Retinal pigment epithelial cell (primary cell): ENCODE measurements at regions not wholly inside any gene's neighbourhood (a gene's known extent, or its start where the extent isn't known, plus 50 kb on each side); places are given as distances from the start of the nearest gene placed in this dataset.

Experiments used
- DNase-seq: peaks from one replicate; pipeline ENCODE4 v3.0.0-alpha.2; 2010; ENCODE audit warnings: low read depth
- H3K4me3 ChIP-seq: 2 replicates; pipeline ENCODE4 v1.5.1; 2011; ENCODE audit warnings: mild to moderate bottlenecking, low read length, control low read depth, moderate library complexity
- TF ChIP-seq, protein P1 (sequence below): conservative IDR thresholded peaks from 2 replicates; pipeline ENCODE4 v1.5.1; 2011; ENCODE audit warnings: low read depth, low read length, control low read depth, inconsistent platforms

DNA sequence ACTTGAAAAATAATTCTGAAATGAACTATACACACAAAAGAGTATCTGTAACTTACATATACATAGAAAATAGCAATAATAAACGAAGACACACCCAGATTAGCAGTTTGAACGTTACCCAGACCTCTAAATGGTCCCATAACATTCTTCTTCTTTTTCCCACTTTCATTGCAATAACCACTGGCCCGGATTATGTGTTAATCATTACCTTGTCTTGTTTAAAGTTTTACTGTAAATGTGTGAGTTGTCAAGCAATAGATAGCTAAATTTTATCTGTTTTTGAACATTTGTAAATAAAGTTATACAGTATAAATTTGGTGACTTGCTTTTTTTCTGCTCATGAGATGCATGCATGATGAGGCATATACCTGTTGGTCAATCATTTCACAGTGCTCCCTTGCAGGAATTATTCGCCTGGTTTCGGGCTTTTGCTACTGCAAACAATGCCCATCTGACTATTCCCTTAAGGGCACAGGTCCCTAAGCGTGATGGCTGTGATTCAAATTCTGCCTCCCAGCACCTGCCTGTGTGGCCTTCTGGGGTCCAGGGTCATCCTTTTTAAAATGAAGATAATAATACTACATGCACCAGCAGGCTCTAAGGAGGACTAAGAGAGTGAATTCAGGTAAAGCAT is 66.1 kb downstream of the GADD45G start:
- H3K4me3 ChIP-seq: no peak overlapping the region
- TF ChIP-seq, protein P1, sequence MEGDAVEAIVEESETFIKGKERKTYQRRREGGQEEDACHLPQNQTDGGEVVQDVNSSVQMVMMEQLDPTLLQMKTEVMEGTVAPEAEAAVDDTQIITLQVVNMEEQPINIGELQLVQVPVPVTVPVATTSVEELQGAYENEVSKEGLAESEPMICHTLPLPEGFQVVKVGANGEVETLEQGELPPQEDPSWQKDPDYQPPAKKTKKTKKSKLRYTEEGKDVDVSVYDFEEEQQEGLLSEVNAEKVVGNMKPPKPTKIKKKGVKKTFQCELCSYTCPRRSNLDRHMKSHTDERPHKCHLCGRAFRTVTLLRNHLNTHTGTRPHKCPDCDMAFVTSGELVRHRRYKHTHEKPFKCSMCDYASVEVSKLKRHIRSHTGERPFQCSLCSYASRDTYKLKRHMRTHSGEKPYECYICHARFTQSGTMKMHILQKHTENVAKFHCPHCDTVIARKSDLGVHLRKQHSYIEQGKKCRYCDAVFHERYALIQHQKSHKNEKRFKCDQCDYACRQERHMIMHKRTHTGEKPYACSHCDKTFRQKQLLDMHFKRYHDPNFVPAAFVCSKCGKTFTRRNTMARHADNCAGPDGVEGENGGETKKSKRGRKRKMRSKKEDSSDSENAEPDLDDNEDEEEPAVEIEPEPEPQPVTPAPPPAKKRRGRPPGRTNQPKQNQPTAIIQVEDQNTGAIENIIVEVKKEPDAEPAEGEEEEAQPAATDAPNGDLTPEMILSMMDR: no peak
- DNase-seq: no peak

DNA sequence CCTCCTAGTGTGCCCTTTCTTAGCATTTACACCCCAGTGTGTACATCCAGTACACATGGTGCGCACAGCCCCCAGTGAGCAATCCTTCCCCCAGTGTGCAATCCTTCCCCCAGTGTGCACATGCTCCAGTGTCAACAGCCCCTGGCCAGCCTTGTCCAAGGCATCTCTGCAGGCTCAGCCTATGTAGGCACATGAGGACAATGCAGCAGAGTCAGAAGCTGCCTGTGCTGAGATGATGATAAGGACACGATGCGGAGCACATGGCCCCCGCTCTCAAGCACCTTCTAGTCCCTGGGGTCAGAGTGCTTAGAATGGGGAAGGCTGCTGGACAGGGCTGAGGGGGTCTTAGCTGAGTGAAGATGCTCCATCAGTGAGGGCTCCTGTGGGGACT is 69.8 kb downstream of the GADD45G start:
- DNase-seq: no peak
- TF ChIP-seq, protein P1: no peak
- no peak overlapping the region for H3K4me3 ChIP-seq

DNA sequence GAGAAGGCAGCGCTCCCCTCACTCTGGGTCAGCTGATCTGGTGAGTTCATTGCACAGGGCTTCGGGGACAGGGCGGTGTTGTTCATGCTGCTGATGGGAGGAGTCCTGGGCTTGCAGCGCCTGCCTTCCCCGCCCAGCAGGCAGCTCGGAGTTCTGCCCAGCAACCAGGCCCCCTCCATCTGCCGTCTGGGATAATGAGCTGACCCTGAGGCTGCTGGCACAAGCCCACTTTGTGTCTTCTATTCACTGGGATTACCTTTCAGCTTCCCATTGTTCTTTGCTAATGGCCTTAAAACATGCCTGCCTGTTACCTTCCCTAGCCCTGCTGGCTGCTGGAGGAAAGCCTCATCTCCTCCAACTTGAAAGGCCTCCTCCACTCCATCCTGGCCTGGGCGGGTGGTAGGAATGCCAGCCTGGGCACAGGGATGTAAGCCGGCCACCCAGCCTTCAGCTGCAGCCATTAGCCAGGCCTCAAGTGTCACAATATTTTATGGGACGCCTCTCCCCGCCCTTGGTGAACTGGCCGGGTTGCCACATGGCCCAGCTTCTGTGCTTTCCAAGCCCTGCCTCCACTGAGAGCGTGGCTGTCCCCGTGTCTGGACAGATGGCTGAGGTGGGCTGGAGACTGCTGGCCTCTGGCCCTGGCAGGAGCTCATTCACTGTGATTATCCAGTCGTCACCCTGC is 70.4 kb downstream of the GADD45G start:
- no peak overlapping the region for H3K4me3 ChIP-seq
- DNase-seq: no peak
- TF ChIP-seq, protein P1: no peak

DNA sequence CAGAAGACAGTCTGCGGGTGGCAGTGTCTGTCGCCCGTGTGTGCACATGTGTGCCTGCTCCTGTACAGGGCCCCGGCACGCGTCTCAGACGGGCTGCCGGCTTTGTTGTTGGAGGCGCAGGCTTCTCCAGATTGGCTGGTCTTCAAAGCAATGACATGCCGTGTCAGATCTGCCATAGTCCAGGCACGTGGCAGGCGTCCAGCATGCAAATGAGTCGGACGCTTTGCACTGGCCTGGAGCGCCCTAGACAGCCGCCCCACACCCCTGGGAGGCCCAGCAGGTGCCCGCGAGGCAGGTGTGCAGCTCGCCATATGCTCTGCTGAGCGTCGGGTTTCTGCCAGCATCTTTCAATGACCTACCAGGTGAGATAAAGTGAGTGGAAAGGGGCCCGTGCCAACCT is 71.5 kb downstream of the GADD45G start:
- no peak for DNase-seq
- no peak overlapping the region for H3K4me3 ChIP-seq
- TF ChIP-seq, protein P1: no peak

DNA sequence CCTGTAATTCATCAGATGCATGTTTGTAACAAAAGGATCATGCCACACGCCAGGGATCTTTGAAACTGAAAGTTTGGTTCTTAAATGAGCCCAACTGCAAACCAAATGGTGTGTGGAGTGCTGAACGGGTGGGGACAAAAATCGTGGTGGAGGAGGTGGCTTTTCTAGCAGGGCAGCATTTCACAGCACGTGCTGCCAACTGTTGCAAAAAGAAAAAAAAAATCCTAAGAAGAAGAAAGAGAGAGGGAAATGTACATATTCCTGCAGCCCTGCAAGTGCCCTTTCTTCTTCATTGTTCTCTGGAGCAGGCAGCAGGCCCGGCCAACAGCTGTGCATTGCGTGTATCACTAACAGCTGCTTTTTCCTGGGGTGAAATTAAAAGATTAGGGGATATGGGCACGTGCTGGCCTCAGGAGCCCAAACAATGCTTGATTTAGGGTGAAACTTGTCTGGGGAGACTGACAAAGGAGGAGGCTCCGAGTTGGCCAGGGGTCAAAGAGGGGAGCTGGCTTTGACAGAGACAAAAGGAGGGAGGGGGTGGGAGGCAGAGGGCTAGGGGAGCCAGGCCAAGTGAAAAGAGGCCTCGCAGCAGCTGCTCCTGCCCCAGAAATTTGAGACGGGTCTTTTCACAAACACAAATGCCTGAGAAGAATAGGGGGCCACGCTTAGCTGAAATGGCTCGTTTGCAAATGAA is 73.0 kb downstream of the GADD45G start:
- DNase-seq: no peak
- H3K4me3 ChIP-seq: no peak overlapping the region
- TF ChIP-seq, protein P1: no peak

DNA sequence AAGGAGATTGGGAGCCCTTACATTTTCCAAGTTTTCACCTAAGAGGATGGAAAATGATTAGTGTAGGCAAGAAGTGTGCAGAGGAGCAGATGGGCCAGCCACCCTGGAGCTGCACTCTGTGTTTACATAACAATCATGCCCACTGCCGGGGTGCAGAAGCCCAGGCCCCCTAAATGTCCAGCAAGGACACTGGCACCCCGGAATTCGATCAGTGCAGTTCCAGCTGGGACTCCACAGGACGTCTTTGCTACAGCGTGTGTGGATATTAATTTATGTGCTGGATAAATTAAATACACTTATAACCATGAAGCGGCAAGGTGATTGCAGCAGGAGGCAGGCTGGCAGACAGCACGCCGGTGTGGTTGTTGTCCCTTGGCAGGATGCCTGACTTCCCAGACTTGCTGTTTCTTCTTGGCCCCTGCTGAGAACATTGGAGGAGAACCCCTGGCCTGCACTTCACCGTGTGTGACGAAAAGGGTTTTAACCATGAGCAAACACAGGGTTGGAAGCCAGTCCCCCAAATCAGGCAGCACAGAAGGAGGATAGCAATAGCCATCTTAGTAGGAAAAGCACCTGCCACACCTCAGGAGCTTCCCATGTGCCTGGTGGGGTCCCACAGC is 73.7 kb downstream of the GADD45G start:
- no peak overlapping the region for H3K4me3 ChIP-seq
- no peak for DNase-seq
- TF ChIP-seq, protein P1: no peak

DNA sequence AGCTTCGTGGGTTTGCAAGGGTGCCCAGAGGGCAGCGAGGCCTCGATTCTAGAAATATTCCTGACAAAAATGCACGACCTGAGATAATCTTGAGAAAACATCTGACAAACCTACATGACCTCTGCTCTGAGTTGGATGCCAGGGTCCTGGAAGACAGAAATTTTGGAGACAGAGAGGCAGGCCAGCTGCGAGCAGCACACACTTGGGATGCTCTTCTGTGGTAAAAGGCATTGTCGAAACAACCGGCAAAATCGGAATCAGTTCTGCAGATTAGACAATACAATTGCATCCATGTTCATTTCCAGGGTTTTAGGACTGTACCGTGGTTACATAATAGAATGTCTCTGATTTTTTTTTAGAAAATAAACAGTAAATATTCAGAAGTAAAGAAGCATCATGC is 74.2 kb downstream of the GADD45G start:
- H3K4me3 ChIP-seq: no peak overlapping the region
- TF ChIP-seq, protein P1: no peak
- DNase-seq: no peak
